ENCODE measurements at regions not wholly inside any gene's neighbourhood (a gene's known extent, or its start where the extent isn't known, plus 50 kb on each side); places are given as distances from the start of the nearest gene placed in this dataset.

GRCh38 chr16:73232555-73233328 lies 184.8 kb upstream of the ZFHX3 start:
- DNase-seq = no peak

DNA sequence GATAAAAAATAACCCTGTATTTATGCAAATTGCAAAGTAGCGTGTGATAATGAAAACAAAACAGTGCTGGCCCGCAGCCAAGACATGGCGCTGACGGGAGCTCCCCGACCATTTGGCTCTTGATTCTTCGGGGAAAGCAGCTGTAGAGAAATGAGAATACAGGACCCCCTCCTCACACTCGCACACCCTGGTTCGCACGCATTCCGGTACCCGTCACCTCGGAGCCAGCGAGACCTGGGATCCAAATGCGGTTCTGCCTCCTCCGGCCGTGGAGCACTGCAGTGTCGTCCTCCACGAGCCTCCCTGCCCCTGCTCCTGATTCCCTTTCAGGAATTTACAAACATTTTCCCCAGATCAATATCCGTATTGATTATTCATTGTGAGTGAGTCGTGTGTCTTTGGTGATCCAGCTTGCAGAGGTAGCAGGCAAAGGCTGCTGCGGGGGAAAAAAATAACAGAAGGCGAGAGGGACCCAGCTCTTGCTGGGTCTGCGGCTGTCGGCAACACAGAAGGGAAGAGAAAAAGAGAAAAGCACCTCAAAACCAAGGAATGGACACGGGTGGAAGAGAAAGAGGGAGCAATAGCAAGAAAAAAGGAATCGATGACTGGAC lies 184.1 kb upstream of the ZFHX3 start:
- no peak for DNase-seq

DNA sequence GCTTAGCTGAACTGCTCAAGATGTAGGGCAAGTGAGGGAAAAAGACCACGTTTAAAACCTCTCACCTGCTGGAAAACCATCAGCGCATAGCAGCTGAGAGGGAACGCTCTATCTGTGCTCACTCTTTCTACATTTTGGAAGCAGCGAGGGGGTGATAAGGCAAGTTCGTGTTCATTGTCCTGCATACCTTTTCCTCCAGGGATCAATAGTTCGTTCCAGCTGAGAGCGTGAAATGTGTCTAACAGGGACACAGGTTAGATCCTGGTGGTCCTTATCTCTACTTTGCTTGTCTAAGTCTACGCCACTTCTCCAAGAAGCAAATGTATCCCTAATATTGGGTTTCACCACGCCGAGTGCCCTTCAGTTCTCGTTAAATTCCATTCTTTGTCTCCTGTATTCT lies 183.5 kb upstream of the ZFHX3 start:
- DNase-seq = no peak

DNA sequence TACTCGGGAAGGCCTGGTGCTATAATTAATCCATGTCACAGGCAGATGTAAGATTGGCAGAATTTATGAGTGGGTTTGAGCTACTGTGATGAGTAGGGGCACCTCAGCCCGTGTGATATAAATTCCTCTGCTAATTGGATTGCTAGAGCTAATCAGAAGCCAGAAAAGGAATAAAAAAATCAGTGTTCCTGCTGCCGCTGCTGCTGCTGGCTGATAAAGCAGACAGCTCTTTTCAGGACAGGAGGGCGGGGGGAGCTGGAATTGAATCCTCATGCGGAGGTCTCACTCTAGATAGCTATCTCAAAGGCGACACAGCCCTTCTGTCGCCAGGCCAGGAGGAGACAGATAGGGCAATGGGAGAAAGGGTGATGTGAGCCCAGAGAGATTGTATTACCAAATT lies 182.7 kb upstream of the ZFHX3 start:
- DNase-seq = no peak

DNA sequence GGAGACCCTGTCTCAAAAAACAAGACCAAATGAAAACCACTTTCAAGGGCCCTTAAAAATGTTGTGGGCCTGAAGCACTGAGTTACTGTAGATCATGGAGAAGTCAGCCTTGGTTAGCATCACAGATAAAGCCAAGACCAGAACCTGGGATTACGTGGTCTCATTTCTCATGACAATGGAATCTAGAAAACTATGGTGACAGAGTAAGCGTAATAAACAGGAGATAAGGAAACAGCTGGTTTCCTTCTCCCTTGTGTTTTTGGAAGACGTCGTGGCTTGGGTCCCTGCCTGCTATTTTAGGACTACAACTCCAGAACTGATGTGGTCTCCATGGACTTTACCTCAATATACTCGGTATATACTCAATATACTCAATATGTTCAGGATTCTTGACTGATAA lies 180.7 kb upstream of the ZFHX3 start:
- no peak for DNase-seq

- no peak for DNase-seq
Observed at GRCh38 chr16:73226675-73227074, 178.7 kb upstream of the ZFHX3 start.

- no peak for DNase-seq
Observed at GRCh38 chr16:73225983-73226382, 178.1 kb upstream of the ZFHX3 start.

- DNase-seq = no peak
Observed at GRCh38 chr16:73220836-73221235, 172.9 kb upstream of the ZFHX3 start.

DNA sequence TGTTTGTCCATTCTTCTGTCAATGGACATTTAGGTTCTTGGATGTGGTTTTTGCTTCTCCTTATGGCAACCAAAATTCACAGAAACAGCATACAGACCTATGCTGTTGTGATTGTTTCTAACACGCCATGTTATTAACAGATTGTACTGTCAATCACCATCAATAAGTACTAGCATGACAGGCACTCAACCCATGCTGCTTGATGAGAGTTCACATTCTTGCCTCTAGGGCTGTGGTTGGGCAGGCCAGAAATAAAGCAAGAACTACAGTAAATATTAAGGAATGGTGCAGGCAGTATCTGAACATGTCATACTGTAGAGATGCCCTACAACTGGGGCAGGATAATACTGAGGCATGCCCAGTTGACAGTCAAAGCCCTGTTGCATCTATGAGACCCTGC lies 171.2 kb upstream of the ZFHX3 start:
- no peak for DNase-seq

- no peak for DNase-seq
Observed at GRCh38 chr16:73217654-73218053, 169.7 kb upstream of the ZFHX3 start.

DNA sequence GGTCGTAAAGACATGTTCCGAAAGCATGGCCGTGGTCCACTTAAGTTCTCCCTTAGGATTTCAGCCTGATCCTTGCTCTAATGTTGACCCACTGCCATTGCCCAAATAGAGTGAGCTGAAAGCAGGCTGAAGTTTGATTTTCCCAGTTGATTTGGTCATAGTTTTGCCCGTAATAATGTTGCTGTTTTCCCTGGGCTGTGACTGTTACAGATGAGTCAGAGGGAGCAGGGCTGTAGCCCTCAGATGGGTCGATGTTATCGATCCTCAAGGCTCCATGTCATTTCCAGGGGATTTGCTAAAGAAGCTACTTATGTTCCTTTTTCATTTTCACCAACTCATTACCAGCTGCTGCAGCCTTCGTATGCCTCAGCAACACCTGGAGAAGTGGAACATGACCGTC lies 169.0 kb upstream of the ZFHX3 start:
- no peak for DNase-seq

DNA sequence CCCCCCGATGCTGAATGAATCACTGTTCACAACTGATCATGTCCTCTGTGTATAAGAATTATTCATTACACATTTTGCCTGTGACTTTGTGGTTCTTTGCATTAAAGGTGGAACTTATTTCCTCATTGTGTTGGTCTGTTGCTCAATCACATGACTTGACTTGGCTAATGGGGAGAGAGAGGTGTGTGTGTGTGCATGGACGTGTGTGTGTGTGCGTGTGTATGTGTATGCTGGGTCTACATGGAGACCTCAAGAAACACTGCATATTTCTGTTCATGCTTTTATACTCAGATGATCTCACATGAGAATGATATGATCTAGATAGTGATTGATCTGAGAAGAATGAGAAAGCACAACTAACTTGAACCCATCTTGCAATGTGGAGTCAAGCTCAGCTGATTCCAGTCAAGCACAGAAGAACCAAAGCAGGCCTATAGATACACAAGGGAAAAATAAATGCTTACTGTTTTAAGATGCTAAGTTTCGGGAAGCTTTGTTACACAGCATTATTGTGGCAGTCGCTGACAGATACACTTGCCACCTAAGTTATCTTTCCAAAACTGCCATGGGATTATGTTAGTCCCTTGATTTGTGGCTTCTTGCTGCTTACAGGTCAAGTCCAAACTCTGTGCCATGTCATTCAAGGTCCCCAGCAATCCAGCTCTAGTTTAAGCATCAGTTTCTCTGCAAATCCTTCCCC lies 167.9 kb upstream of the ZFHX3 start:
- no peak for DNase-seq

DNA sequence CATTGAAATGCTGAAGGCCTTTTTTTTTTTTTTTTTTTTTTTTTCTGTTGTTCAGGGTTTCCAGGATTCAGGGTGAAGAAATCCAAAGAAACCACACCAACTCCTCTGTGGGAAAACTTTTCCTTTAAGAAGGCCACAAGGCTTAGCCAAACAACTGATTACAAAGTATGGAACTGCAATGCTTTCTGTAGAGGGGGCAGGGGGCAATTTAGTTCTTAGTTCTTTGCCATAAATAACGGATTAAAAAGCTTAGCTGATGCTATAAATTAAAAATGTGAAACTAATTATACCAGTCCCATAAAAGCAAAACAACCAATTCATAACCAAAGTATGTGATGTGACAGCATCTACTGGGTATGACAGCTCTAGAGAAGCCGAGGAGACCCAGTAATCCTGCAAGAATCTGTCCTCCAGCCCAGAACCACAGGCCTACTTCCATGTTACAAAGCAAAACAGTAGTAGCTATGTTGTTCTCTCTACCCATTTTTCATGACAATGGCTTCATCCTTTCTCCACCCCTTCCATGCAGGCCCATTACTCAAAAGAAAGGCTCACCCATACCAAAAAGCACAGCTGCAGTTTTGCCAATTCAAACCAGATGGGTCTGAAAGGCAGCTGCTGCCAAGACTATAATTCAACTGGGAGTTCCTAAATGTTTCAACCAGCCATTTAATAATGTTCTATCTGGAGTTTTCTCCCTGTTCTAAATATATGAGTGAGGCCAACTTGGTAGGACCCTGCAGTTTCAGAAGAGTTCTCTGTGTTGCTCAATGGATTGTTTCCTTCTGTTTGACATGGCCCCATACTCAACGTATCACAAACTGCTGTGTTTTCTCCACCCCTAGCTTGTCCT lies 167.1 kb upstream of the ZFHX3 start:
- DNase-seq = no peak

GRCh38 chr16:73213732-73214455 lies 166.0 kb upstream of the ZFHX3 start:
- no peak for DNase-seq

DNA sequence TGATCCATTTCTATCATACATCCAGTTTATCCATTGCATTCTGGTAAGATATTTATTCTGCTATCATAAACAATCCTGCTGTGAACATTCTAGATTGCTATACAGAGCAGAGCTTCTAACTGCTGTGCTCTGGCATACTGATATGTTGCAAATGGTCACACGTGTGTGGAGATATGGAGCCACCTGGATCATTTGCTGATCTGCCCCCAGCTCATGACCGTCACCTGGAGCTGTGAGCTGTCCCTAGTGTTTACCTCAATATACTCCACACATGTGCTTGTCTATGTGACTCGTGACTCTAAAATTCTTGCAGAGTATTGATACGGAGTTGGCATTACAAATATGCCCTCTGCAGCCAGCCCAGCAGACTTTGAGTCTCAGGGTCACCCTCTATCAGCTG lies 164.5 kb upstream of the ZFHX3 start:
- DNase-seq = no peak

- DNase-seq = no peak
Observed at GRCh38 chr16:73210686-73211085, 162.8 kb upstream of the ZFHX3 start.

DNA sequence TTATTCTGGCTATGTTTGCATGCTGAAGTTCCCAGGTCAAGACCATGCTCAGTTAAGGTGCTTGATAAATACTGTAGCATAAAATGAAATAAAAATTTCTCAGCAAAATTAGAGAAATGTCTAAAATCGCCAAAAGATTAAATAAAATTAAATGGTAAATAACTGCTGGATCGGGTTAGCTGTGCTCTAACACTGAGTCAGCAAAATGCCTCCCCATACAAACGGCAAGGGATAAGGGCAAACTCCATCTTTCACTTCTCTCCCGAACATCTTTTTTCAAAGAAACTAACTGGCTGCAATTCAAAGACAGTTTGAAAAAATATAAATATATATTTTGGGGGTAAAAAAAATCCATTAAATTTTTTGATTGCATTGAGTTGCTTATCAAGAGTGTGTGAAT lies 162.2 kb upstream of the ZFHX3 start:
- no peak for DNase-seq

DNA sequence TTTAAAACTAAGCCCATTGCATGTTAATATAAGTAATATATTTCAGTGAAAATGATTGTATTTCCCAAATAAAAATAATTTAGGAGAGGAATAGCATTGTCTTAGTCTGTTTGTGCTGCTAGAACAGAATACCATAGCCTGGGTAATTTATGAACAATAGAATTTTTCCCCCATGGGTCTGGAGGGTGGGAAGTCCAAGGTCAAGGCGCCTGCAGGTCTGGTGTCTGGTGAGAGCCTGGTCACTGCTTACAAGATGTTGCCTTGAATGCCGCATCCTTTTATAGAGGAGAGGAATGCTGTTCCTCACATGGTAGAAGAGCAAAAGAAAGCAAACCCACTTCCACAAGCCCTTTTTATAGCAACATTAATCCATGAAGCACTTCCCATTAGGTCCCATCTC lies 161.3 kb upstream of the ZFHX3 start:
- no peak for DNase-seq

DNA sequence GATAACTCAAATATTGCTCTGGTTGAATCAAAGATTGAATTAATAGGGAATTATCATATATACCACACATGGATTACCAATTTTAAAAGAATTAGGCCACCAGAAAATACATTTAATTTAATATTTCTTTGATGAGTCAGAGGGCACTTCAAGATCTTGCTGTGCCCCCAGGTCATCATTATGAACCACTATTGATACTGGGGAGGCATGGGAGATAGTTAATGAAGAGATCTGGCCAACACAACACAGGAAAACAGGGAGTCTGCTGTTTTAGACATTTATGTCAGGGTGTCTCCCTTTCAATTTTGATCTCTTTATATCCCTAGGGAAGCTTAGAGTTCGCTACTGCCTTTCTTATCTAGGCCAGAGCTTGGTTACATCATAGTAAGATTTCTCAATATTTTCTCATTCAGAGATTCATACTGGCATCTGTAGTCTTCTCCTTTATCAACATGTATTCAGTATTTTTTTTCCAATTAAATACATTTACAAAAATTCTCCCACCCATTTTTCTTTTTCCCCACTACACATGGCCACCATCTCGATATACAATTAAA lies 158.3 kb upstream of the ZFHX3 start:
- no peak for DNase-seq

DNA sequence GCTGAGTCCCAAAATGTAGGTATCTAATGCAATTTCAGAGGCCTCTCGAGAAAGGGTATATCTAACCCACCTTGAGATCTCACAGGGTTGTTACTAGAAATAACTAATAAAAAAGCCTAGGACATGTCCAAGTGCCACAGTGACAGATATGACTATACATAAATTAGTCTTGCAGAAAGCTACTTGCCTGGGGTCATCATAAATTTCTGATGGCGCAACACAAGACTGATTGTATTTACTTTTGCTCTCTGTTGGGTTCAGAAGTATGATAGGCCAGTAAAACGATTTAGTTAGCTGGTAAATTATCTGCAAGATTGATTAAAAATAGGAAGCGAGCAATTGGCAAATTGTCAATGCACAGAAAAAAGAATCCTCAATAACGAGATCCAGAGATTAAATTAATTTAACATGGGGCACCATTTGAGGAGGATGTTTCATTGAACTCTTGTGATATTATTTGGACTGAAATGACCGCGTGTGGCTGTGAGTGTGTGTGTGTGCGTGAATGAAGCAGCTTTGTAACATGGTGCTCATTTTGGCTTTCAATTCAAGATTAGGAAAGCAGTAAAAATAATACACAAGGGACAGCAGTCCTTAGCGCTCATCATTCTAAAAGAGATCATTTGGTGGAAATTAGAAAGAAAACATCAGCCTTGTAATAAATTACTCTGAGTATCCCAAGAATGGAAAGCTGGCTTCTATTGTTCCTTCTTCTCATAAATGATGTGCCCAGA lies 157.4 kb upstream of the ZFHX3 start:
- DNase-seq = no peak

DNA sequence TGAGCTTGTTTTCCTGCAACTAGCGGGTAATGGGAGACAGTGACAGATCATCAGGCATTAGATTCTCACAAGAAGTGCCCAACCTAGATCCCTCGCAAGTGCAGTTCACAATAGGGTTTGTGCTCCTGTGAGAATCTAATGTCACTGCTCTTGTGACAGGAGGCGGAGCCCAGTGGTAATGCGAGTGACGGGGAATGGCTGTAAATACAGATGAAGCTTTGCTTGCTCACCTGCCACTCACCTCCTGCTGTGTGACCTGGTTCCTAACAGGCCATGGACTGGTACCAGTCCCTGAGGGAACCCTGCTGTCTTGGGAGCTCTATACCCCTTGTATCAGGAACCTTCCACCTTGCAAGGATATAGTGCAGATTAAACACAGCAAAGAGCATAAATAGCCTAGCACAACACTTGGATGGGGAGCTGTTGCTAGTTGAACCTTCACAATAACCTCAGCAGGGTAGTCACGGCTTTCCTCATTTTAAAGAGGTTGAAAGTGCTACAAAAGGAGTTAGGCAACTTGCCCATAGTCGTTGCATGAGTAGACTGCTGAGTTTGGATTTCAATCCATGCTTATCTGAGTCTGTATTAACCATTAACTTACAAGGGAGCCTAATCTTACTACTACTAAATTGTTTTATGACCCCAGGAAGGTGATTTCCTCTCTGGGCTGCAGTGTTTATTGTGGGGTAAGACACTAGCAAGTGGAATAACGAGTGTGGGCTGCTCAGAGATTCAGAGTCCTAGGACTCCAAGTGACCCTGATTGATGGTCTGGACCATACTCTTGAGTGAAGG lies 156.6 kb upstream of the ZFHX3 start:
- DNase-seq = no peak

Measured in CD4-positive, alpha-beta T cell treated with Interferon gamma for 1 hour (primary cell).